HepG2 (cell line): ENCODE measurements at regions not wholly inside any gene's neighbourhood (a gene's known extent, or its start where the extent isn't known, plus 50 kb on each side); places are given as distances from the start of the nearest gene placed in this dataset.

Experiments
- ATAC-seq: fragments of 200-7000 bp; cut with Tn5 transposase; 3 replicates; pipeline ENCODE4 v1.9.1; 2020; ENCODE audit warnings: mild to moderate bottlenecking, moderate library complexity
- BruUV-seq: library from RNA; stranded (reverse); fragments of 400-500 nt; replicated peaks from 2 replicates; lab custom pipeline; 2021; lab: Mats Ljungman, UMichigan
- CTCF ChIA-PET: fragments of 300-600 bp; formaldehyde crosslinking; extraction: SDS; loops from one replicate; lab custom pipeline; 2021; ENCODE audit warnings: low total read pairs, inconsistent platforms, low intra/inter-chr PET ratio; lab: Yijun Ruan, JAX
- POLR2A ChIA-PET: fragments of 350-600 bp; sonication (Branson Sonifier 250); formaldehyde crosslinking; loops from one replicate; lab custom pipeline; 2020; ENCODE audit warnings: antibody characterized with exemption, inconsistent platforms; lab: Yijun Ruan, JAX
- DNase-seq: peaks from one replicate; pipeline ENCODE4 v3.0.0-alpha.2; 2015; ENCODE audit warnings: low spot score
- FAIRE-seq: peaks from 3 replicates; lab custom pipeline; 2011; peaks lifted over from hg19 to GRCh38; lab: Jason Lieb, UNC
- H2AFZ ChIP-seq: one replicate; pipeline ENCODE4 v1.6.1; 2011; ENCODE audit warnings: low read length, inconsistent platforms
- H3K27ac ChIP-seq: fragments of 300-600 bp; 3 replicates; pipeline ENCODE4 v1.8.0; 2011; ENCODE audit warnings: mixed run types, mild to moderate bottlenecking, mixed read lengths, low read length, inconsistent platforms; ENCODE audit not compliant: insufficient read depth; ENCODE audit errors: extremely low read length
- H3K27me3 ChIP-seq, 2 experiments: fragments of 200-600 bp in 1 of 2; 2 replicates in 1 of 2; 3 replicates in 1 of 2; pipeline versions ENCODE4 v1.6.0 to v1.8.0; 2011; ENCODE audit warnings: low read length in 2 of 2, mild to moderate bottlenecking in 2 of 2, moderate library complexity in 2 of 2, inconsistent platforms in 1 of 2; ENCODE audit not compliant: insufficient read depth in 2 of 2, control insufficient read depth in 1 of 2
- H3K36me3 ChIP-seq, 2 experiments: fragments of 200-600 bp in 1 of 2; replicated peaks in 1 of 2; 2 replicates in 1 of 2; 3 replicates in 1 of 2; pipeline versions ENCODE4 v1.5.1 to v1.8.0; 2011; ENCODE audit warnings: low read length in 2 of 2, inconsistent platforms in 1 of 2; ENCODE audit not compliant: insufficient read depth in 2 of 2, control insufficient read depth in 1 of 2
- H3K4me1 ChIP-seq: 2 replicates; pipeline ENCODE4 v1.5.1; 2012; ENCODE audit warnings: low read length, inconsistent platforms; ENCODE audit not compliant: insufficient read depth
- H3K4me2 ChIP-seq: 2 replicates; pipeline ENCODE4 v1.6.0; 2011; ENCODE audit warnings: low read depth, low read length, inconsistent platforms
- H3K4me3 ChIP-seq, 3 experiments: fragments of 200-600 bp in 1 of 3; sonication (generic), shearing (Covaris generic) in 1 of 3; replicated peaks in 1 of 3; 2 replicates each; pipeline ENCODE4 v1.5.1; 2011 to 2016; ENCODE audit warnings: low read length in 3 of 3, inconsistent platforms in 2 of 3, low read depth in 2 of 3, mild to moderate bottlenecking in 2 of 3, control low read depth in 1 of 3, mixed read lengths in 1 of 3; ENCODE audit not compliant: insufficient read depth in 1 of 3
- H3K79me2 ChIP-seq: one replicate; pipeline ENCODE4 v1.6.1; 2011; ENCODE audit warnings: low read length, inconsistent platforms; ENCODE audit not compliant: insufficient read depth
- H3K9ac ChIP-seq: 2 replicates; pipeline ENCODE4 v1.6.0; 2011; ENCODE audit warnings: mild to moderate bottlenecking, low read depth, low read length, inconsistent platforms; ENCODE audit not compliant: insufficient read depth
- H3K9me3 ChIP-seq: 2 replicates; pipeline ENCODE4 v1.5.1; 2012; ENCODE audit warnings: mild to moderate bottlenecking, low read length
- H4K20me1 ChIP-seq: 2 replicates; pipeline ENCODE4 v1.6.0; 2011; ENCODE audit warnings: inconsistent platforms, mild to moderate bottlenecking, low read length, moderate library complexity; ENCODE audit not compliant: insufficient read depth
- CTCF ChIP-seq: sonication (generic); formaldehyde crosslinking; IDR thresholded peaks from 2 replicates; pipeline ENCODE4 v1.5.0; 2020; ENCODE audit warnings: mild to moderate bottlenecking, missing genetic modification reagents, moderate library complexity
- GFI1 ChIP-seq: sonication (generic); formaldehyde crosslinking; IDR thresholded peaks from 2 replicates; pipeline ENCODE4 v1.5.0; 2020; ENCODE audit warnings: missing genetic modification reagents, mild to moderate bottlenecking, borderline replicate concordance
- GPN1 ChIP-seq: sonication (generic); formaldehyde crosslinking; IDR thresholded peaks from 2 replicates; pipeline ENCODE4 v1.5.1; 2020; ENCODE audit warnings: missing genetic modification reagents, borderline replicate concordance
- HMG20B ChIP-seq: conservative IDR thresholded peaks from 2 replicates; pipeline ENCODE4 v1.6.1; 2016; ENCODE audit warnings: missing genetic modification reagents, missing compliant biosample characterization
- HNF4A ChIP-seq: sonication (generic); formaldehyde crosslinking; IDR thresholded peaks from 2 replicates; pipeline ENCODE4 v1.4.0; 2020; ENCODE audit warnings: missing genetic modification reagents
- MED8 ChIP-seq: sonication (generic); formaldehyde crosslinking; IDR thresholded peaks from 2 replicates; pipeline ENCODE4 v1.8.1; 2023; ENCODE audit warnings: mild to moderate bottlenecking, missing genetic modification reagents; ENCODE audit not compliant: insufficient replicate concordance
- NFATC3 ChIP-seq: sonication (generic); formaldehyde crosslinking; IDR thresholded peaks from 2 replicates; pipeline ENCODE4 v1.5.1; 2020; ENCODE audit warnings: mild to moderate bottlenecking, missing genetic modification reagents
- TEAD3 ChIP-seq: optimal IDR thresholded peaks from 2 replicates; pipeline ENCODE3; 2016; ENCODE audit warnings: borderline replicate concordance
- TOE1 ChIP-seq: sonication (generic); formaldehyde crosslinking; IDR thresholded peaks from 2 replicates; pipeline ENCODE4 v1.4.0; 2020; ENCODE audit warnings: mild to moderate bottlenecking, missing genetic modification reagents
- ZFP91 ChIP-seq: sonication (generic); formaldehyde crosslinking; IDR thresholded peaks from 2 replicates; pipeline ENCODE4 v1.9.0; 2022; ENCODE audit warnings: missing genetic modification reagents, mild to moderate bottlenecking, borderline replicate concordance
- ZNF292 ChIP-seq: sonication (generic); formaldehyde crosslinking; IDR thresholded peaks from 2 replicates; pipeline ENCODE4 v1.8.1; 2022; ENCODE audit warnings: mild to moderate bottlenecking, low read depth, missing genetic modification reagents, borderline replicate concordance
- ZNF773 ChIP-seq: sonication (generic); formaldehyde crosslinking; IDR thresholded peaks from 2 replicates; pipeline ENCODE4 v1.4.0; 2020; ENCODE audit warnings: missing genetic modification reagents, borderline replicate concordance
- ZNF83 ChIP-seq: sonication (generic); formaldehyde crosslinking; IDR thresholded peaks from 2 replicates; pipeline ENCODE4 v1.4.0; 2020; ENCODE audit warnings: missing genetic modification reagents, mild to moderate bottlenecking, borderline replicate concordance
- ZSCAN21 ChIP-seq: sonication (generic); formaldehyde crosslinking; IDR thresholded peaks from 2 replicates; pipeline ENCODE4 v1.8.0; 2022; ENCODE audit warnings: mild to moderate bottlenecking, missing genetic modification reagents, moderate library complexity, borderline replicate concordance
- WGBS: methylation state at CpG from one replicate; pipeline ENCODE4 v1.1.6; 2017; ENCODE audit warnings: low lambda C conversion rate; 5-methylcytosine and 5-hydroxymethylcytosine counted together
- in situ Hi-C: cut with HindIII; loops from 2 replicates; pipeline ENCODE4 v1.10.0; 2017; ENCODE audit warnings: low pct_unique_long_range_greater_than_20kb; ENCODE audit not compliant: extremely low pct_ligation_motif_present
- intact Hi-C: fragments of 100-400 bp; cut with micrococcal nuclease; formaldehyde crosslinking; loops from one replicate; pipeline ENCODE4 v1.10.0; 2022; ENCODE audit not compliant: unreplicated experiment

GRCh38 chr3:67946436-67946835, 292.0 kb upstream of the SUCLG2 start:
- no peak overlapping the region for H3K4me3 ChIP-seq
- no peak for TF ChIP-seq NFATC3 (CRISPR knock-in tag)
- no peak for TF ChIP-seq ZNF292 (CRISPR knock-in tag)
- TF ChIP-seq ZNF83 (CRISPR knock-in tag): no peak
- no peak for TF ChIP-seq GFI1
- TF ChIP-seq TOE1 (CRISPR knock-in tag): no peak
- TF ChIP-seq ZFP91: no peak
- no peak for TF ChIP-seq ZNF773 (CRISPR knock-in tag)
- TF ChIP-seq GPN1: no peak
- no peaks in the 10 kb centered on the region for H3K9me3 ChIP-seq
- ChIA-PET CTCF (no interaction called here), POLR2A (no interaction called here)
- H3K9ac ChIP-seq: no peak overlapping the region
- intact Hi-C loops: no loop called here
- DNase-seq (no peak), ATAC-seq (no peak), FAIRE-seq (no peak)
- H4K20me1 ChIP-seq: no peaks in the 10 kb centered on the region
- in situ Hi-C loops: no loop called here
- H2AFZ ChIP-seq: no peak overlapping the region
- no peaks in the 10 kb centered on the region for H3K79me2 ChIP-seq
- BruUV-seq: no TSS peak
- H3K27me3 ChIP-seq: no peaks in the 10 kb centered on the region
- H3K36me3 ChIP-seq: no peaks in the 10 kb centered on the region
- peaks cover 13% of the 10 kb centered on the region; the same call in 1 of the 2 replicates for H3K4me1 ChIP-seq
- no peak overlapping the region for H3K4me2 ChIP-seq
- no peak overlapping the region for H3K27ac ChIP-seq

GRCh38 chr3:67943546-67943945, 289.1 kb upstream of the SUCLG2 start:
- ChIA-PET CTCF (no interaction called here), POLR2A (no interaction called here)
- no peaks in the 10 kb centered on the region for H3K9me3 ChIP-seq
- no peak for ATAC-seq
- BruUV-seq: no TSS peak
- no peaks in the 10 kb centered on the region for H3K27me3 ChIP-seq
- no peak for DNase-seq
- no peak overlapping the region for H3K4me3 ChIP-seq
- peaks cover 11% of the 10 kb centered on the region; the same call in 1 of the 2 replicates for H3K4me1 ChIP-seq
- H3K79me2 ChIP-seq: no peaks in the 10 kb centered on the region
- H4K20me1 ChIP-seq: no peaks in the 10 kb centered on the region
- H3K4me2 ChIP-seq: no peak overlapping the region
- intact Hi-C loops: no loop called here
- no peaks in the 10 kb centered on the region for H3K36me3 ChIP-seq
- no peak overlapping the region for H2AFZ ChIP-seq
- no peak overlapping the region for H3K27ac ChIP-seq
- in situ Hi-C loops: no loop called here
- FAIRE-seq: no peak
- no CpG with 5 or more reads among the region's 1 CpG for WGBS
- no peak overlapping the region for H3K9ac ChIP-seq
- no peak for TF ChIP-seq HNF4A (CRISPR knock-in tag)
- no peak for TF ChIP-seq TEAD3
- no peak for TF ChIP-seq HMG20B
- no peak for TF ChIP-seq CTCF
- no peak for TF ChIP-seq ZSCAN21 (CRISPR knock-in tag)
- TF ChIP-seq MED8 (CRISPR knock-in tag): no peak
